Fibroblast of lung (primary cell): ENCODE measurements at regions not wholly inside any gene's neighbourhood (a gene's known extent, or its start where the extent isn't known, plus 50 kb on each side); places are given as distances from the start of the nearest gene placed in this dataset.
"Not testable (repeated sequence)": the region's sequence is repeated elsewhere in the genome, so short reads cannot be mapped to it uniquely, and the experiment has no call there.

Source experiments
- DNase-seq, 2 donors: peaks; one replicate each; pipeline versions ENCODE4 v3.0.0 to v3.0.0-alpha.2; 2010; ENCODE audit warnings: low read depth in 2 of 2
- H2AFZ ChIP-seq: 2 replicates; pipeline ENCODE4 v1.5.1; 2012; ENCODE audit warnings: low read length, control low read depth, inconsistent platforms
- H3K27ac ChIP-seq: 2 replicates; pipeline ENCODE4 v1.5.1; 2011; ENCODE audit warnings: low read length, control low read depth; ENCODE audit not compliant: insufficient read depth
- H3K27me3 ChIP-seq: 2 replicates; pipeline ENCODE4 v1.5.1; 2011; ENCODE audit warnings: mild to moderate bottlenecking, low read length; ENCODE audit not compliant: control insufficient read depth, insufficient read depth
- H3K36me3 ChIP-seq: 2 replicates; pipeline ENCODE4 v1.5.1; 2011; ENCODE audit warnings: low read length; ENCODE audit not compliant: control insufficient read depth, insufficient read depth
- H3K4me1 ChIP-seq: 2 replicates; pipeline ENCODE4 v1.5.1; 2011; ENCODE audit warnings: low read length; ENCODE audit not compliant: control insufficient read depth, insufficient read depth; ENCODE audit errors: extremely low read depth
- H3K4me2 ChIP-seq: 2 replicates; pipeline ENCODE4 v1.5.1; 2011; ENCODE audit warnings: low read length, control low read depth; ENCODE audit not compliant: insufficient read depth; ENCODE audit errors: extremely low read depth
- H3K4me3 ChIP-seq, 4 experiments: fragments of 200-600 bp in 1 of 4; sonication (generic) in 1 of 4; replicated peaks in 1 of 4; 2 replicates each; pipeline ENCODE4 v1.5.1; 2011 to 2016; ENCODE audit warnings: low read length in 4 of 4, low read depth in 3 of 4, mild to moderate bottlenecking in 3 of 4, control low read depth in 2 of 4, inconsistent platforms in 1 of 4, mixed read lengths in 1 of 4; ENCODE audit not compliant: insufficient read depth in 1 of 4; ENCODE audit errors: control extremely low read depth in 1 of 4
- H3K79me2 ChIP-seq: 2 replicates; pipeline ENCODE4 v1.5.1; 2012; ENCODE audit warnings: mild to moderate bottlenecking, low read length, inconsistent platforms; ENCODE audit not compliant: control insufficient read depth, insufficient read depth
- H3K9ac ChIP-seq: 2 replicates; pipeline ENCODE4 v1.5.1; 2011; ENCODE audit warnings: mild to moderate bottlenecking, low read length, control low read depth; ENCODE audit not compliant: insufficient read depth
- H3K9me3 ChIP-seq: 2 replicates; pipeline ENCODE4 v1.5.1; 2012; ENCODE audit warnings: low read depth, low read length; ENCODE audit not compliant: control insufficient read depth, insufficient read depth
- H4K20me1 ChIP-seq: 2 replicates; pipeline ENCODE4 v1.5.1; 2011; ENCODE audit warnings: low read length; ENCODE audit not compliant: control insufficient read depth, insufficient read depth; ENCODE audit errors: extremely low read depth
- CTCF ChIP-seq, 2 donors: IDR thresholded peaks in 1 of 2; conservative IDR thresholded peaks in 1 of 2; 1 replicate in 1 of 2; 2 replicates in 1 of 2; pipeline ENCODE4 v1.5.1; 2011 to 2012; ENCODE audit warnings: low read length in 2 of 2, control low read depth in 1 of 2, inconsistent platforms in 1 of 2, low read depth in 1 of 2, mild to moderate bottlenecking in 1 of 2
- EZH2 ChIP-seq: IDR thresholded peaks from 2 replicates; pipeline ENCODE4 v1.5.1; 2012; ENCODE audit warnings: low read length, control low read depth, mild to moderate bottlenecking; ENCODE audit errors: missing control alignments

- Histone ChIP-seq H4K20me1 (no peaks in the 10 kb centered on the region), H3K4me2 (no peak overlapping the region), H3K36me3 (no peaks in the 10 kb centered on the region), H3K4me1 (no peaks in the 10 kb centered on the region), H3K4me3 (no peak overlapping the region), H3K79me2 (no peaks in the 10 kb centered on the region), H3K27ac (no peak overlapping the region), H3K27me3 (no peaks in the 10 kb centered on the region), H2AFZ (no peak overlapping the region), H3K9me3 (no peaks in the 10 kb centered on the region), H3K9ac (no peak overlapping the region)
- TF ChIP-seq CTCF (conservative IDR thresholded peaks at IDR 0.05 in 1 of 2, IDR thresholded peaks at IDR 0.05 in 1 of 2; ENCODE audit: low read depth in 1 of 2, low read length in 2 of 2) (no peak), EZH2 (no peak)
- no peak for DNase-seq
Observed at GRCh38 chr4:18111081-18111480, 89.5 kb upstream of the LCORL start.

GRCh38 chr4:18110099-18110498 is 88.5 kb upstream of the LCORL start:
- H3K4me2 ChIP-seq: no peak overlapping the region
- no peaks in the 10 kb centered on the region for H3K27me3 ChIP-seq
- DNase-seq: no peak
- H3K9ac ChIP-seq: no peak overlapping the region
- no peak overlapping the region for H3K4me3 ChIP-seq
- no peak for TF ChIP-seq EZH2
- TF ChIP-seq CTCF (conservative IDR thresholded peaks at IDR 0.05 in 1 of 2, IDR thresholded peaks at IDR 0.05 in 1 of 2; ENCODE audit: low read depth in 1 of 2, low read length in 2 of 2): no peak
- no peak overlapping the region for H2AFZ ChIP-seq
- no peaks in the 10 kb centered on the region for H3K4me1 ChIP-seq
- no peaks in the 10 kb centered on the region for H3K79me2 ChIP-seq
- no peak overlapping the region for H3K27ac ChIP-seq
- H3K36me3 ChIP-seq: no peaks in the 10 kb centered on the region
- H4K20me1 ChIP-seq: no peaks in the 10 kb centered on the region
- H3K9me3 ChIP-seq: no peaks in the 10 kb centered on the region

- Histone ChIP-seq H3K4me2 (no peak overlapping the region), H4K20me1 (no peaks in the 10 kb centered on the region), H3K79me2 (no peaks in the 10 kb centered on the region), H3K36me3 (no peaks in the 10 kb centered on the region), H3K9ac (no peak overlapping the region), H3K9me3 (no peaks in the 10 kb centered on the region), H3K27ac (no peak overlapping the region), H3K27me3 (no peaks in the 10 kb centered on the region), H3K4me1 (no peaks in the 10 kb centered on the region), H3K4me3 (no peak overlapping the region), H2AFZ (no peak overlapping the region)
- TF ChIP-seq EZH2: no peak
- TF ChIP-seq CTCF (conservative IDR thresholded peaks at IDR 0.05 in 1 of 2, IDR thresholded peaks at IDR 0.05 in 1 of 2; ENCODE audit: low read depth in 1 of 2, low read length in 2 of 2): no peak
- no peak for DNase-seq
Observed at GRCh38 chr4:18109676-18110075, 88.1 kb upstream of the LCORL start.

GRCh38 chr4:18107848-18108528 is 86.4 kb upstream of the LCORL start:
- H3K27ac ChIP-seq, H3K9ac ChIP-seq, H3K27me3 ChIP-seq, H3K36me3 ChIP-seq, H2AFZ ChIP-seq, DNase-seq, H3K4me1 ChIP-seq, H4K20me1 ChIP-seq, H3K9me3 ChIP-seq, H3K4me3 ChIP-seq, H3K79me2 ChIP-seq, H3K4me2 ChIP-seq: not testable (repeated sequence)
